OCI-LY3 (cell line): ENCODE measurements at regions not wholly inside any gene's neighbourhood (a gene's known extent, or its start where the extent isn't known, plus 50 kb on each side); places are given as distances from the start of the nearest gene placed in this dataset.

Experiments used
- EZH2phosphoT487 ChIP-seq: fragments of 200-600 bp; shearing (Covaris generic); IDR thresholded peaks from 2 replicates; pipeline ENCODE4 v1.6.1; 2018; ENCODE audit warnings: antibody characterized with exemption, mixed run types, low read depth
- TF ChIP-seq, protein P1 (sequence below): fragments of 200-600, 300-600 bp; sonication (generic); IDR thresholded peaks from 2 replicates; pipeline ENCODE4 v1.5.1; 2014; ENCODE audit warnings: antibody characterized with exemption, low read length, low read depth

DNA sequence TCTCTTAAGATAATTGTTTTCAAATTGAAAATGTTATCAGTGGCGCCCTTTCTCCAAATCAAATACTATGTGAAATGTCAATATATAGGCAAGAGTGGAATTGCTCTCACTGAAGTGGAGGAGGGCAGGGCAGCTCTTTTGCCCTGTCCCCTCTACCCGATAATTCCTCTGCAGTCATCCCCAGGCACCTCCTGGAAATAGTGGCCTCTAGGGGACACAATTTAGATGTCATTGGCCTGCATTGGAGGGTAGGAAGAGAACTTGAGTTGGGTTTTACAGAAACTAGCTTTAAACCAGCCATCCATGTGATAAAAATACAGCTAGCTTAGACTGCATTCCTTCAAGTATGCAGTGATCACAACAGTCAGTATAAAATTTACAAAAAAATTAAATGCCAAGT is 288.9 kb downstream of the EDEM1 start:
- TF ChIP-seq, protein P1, sequence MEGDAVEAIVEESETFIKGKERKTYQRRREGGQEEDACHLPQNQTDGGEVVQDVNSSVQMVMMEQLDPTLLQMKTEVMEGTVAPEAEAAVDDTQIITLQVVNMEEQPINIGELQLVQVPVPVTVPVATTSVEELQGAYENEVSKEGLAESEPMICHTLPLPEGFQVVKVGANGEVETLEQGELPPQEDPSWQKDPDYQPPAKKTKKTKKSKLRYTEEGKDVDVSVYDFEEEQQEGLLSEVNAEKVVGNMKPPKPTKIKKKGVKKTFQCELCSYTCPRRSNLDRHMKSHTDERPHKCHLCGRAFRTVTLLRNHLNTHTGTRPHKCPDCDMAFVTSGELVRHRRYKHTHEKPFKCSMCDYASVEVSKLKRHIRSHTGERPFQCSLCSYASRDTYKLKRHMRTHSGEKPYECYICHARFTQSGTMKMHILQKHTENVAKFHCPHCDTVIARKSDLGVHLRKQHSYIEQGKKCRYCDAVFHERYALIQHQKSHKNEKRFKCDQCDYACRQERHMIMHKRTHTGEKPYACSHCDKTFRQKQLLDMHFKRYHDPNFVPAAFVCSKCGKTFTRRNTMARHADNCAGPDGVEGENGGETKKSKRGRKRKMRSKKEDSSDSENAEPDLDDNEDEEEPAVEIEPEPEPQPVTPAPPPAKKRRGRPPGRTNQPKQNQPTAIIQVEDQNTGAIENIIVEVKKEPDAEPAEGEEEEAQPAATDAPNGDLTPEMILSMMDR: no peak
- TF ChIP-seq EZH2phosphoT487: no peak
